DOHH2 (cell line): ENCODE measurements at regions not wholly inside any gene's neighbourhood (a gene's known extent, or its start where the extent isn't known, plus 50 kb on each side); places are given as distances from the start of the nearest gene placed in this dataset.

Experiments
- H3F3A ChIP-seq: fragments of 200-600 bp; sonication (generic), shearing (Covaris generic); 2 replicates; pipeline ENCODE4 v1.6.0; 2016; ENCODE audit warnings: antibody characterized with exemption, mild to moderate bottlenecking; ENCODE audit not compliant: control insufficient read depth, insufficient read depth
- H3K27ac ChIP-seq: fragments of 200-600 bp; sonication (generic); 2 replicates; pipeline ENCODE4 v1.5.1; 2014; ENCODE audit warnings: low read depth, mild to moderate bottlenecking, low read length, moderate library complexity
- H3K27me3 ChIP-seq: fragments of 200-600 bp; sonication (generic); 2 replicates; pipeline ENCODE4 v1.6.1; 2014; ENCODE audit warnings: mild to moderate bottlenecking, low read length, mixed read lengths; ENCODE audit not compliant: control insufficient read depth
- H3K36me3 ChIP-seq: fragments of 200-600 bp; sonication (generic); 2 replicates; pipeline ENCODE4 v1.6.1; 2014; ENCODE audit warnings: mild to moderate bottlenecking, low read length, moderate library complexity, mixed read lengths; ENCODE audit not compliant: control insufficient read depth
- H3K4me1 ChIP-seq: fragments of 200-600 bp; sonication (generic); 2 replicates; pipeline ENCODE4 v1.6.1; 2014; ENCODE audit warnings: mild to moderate bottlenecking, low read length, mixed read lengths; ENCODE audit not compliant: control insufficient read depth
- H3K4me2 ChIP-seq: fragments of 200-600 bp; sonication (generic); 2 replicates; pipeline ENCODE4 v1.6.0; 2014; ENCODE audit warnings: mild to moderate bottlenecking, low read length, moderate library complexity
- H3K4me3 ChIP-seq: fragments of 200-600 bp; sonication (generic); 2 replicates; pipeline ENCODE4 v1.5.1; 2014; ENCODE audit warnings: mild to moderate bottlenecking, low read length, mixed read lengths
- H3K79me2 ChIP-seq: fragments of 200-600 bp; sonication (generic); 2 replicates; pipeline ENCODE4 v1.6.1; 2014; ENCODE audit warnings: mild to moderate bottlenecking, low read length, mixed read lengths; ENCODE audit not compliant: control insufficient read depth
- H3K9me2 ChIP-seq: fragments of 200-600 bp; sonication (generic); replicated peaks from 2 replicates; pipeline ENCODE4 v1.6.1; 2014; ENCODE audit warnings: mild to moderate bottlenecking, low read length, mixed read lengths; ENCODE audit not compliant: control insufficient read depth
- H3K9me3 ChIP-seq: fragments of 200-600 bp; sonication (generic); 2 replicates; pipeline ENCODE4 v1.6.1; 2014; ENCODE audit warnings: antibody characterized with exemption, low read length, mixed read lengths; ENCODE audit not compliant: control insufficient read depth, insufficient read depth
- H4K20me1 ChIP-seq: fragments of 200-600 bp; sonication (generic); 2 replicates; pipeline ENCODE4 v1.6.0; 2014; ENCODE audit warnings: low read depth, mild to moderate bottlenecking, antibody characterized with exemption, low read length, moderate library complexity; ENCODE audit not compliant: control insufficient read depth, insufficient read depth
- CTCF ChIP-seq: fragments of 200-600 bp; sonication (generic); IDR thresholded peaks from one replicate; pipeline ENCODE4 v1.5.1; 2014; ENCODE audit warnings: antibody characterized with exemption, mild to moderate bottlenecking, low read depth, low read length; ENCODE audit not compliant: poor library complexity, severe bottlenecking
- EZH2phosphoT487 ChIP-seq: fragments of 200-600 bp; sonication (generic); IDR thresholded peaks from 2 replicates; pipeline ENCODE4 v1.6.1; 2017; ENCODE audit warnings: borderline replicate concordance, mild to moderate bottlenecking, antibody characterized with exemption, low read length, moderate library complexity, mixed read lengths

GRCh38 chr2:183606022-183606717, 481.9 kb downstream of the NUP35 start:
- Histone ChIP-seq H3K36me3 (no peaks in the 10 kb centered on the region), H3K27ac (no peak overlapping the region), H3K79me2 (no peaks in the 10 kb centered on the region), H3K4me3 (no peak overlapping the region), H3F3A (no peaks in the 10 kb centered on the region), H3K9me3 (no peaks in the 10 kb centered on the region), H3K4me1 (no peaks in the 10 kb centered on the region), H3K4me2 (no peak overlapping the region), H3K27me3 (no peaks in the 10 kb centered on the region), H3K9me2 (no peaks in the 10 kb centered on the region), H4K20me1 (no peaks in the 10 kb centered on the region)
- TF ChIP-seq CTCF (no peak), EZH2phosphoT487 (no peak)

- no peaks in the 10 kb centered on the region for H4K20me1 ChIP-seq
- H3K9me2 ChIP-seq = no peaks in the 10 kb centered on the region
- H3K36me3 ChIP-seq = no peaks in the 10 kb centered on the region
- H3K79me2 ChIP-seq = no peaks in the 10 kb centered on the region
- no peaks in the 10 kb centered on the region for H3K27me3 ChIP-seq
- TF ChIP-seq EZH2phosphoT487 = no peak
- TF ChIP-seq CTCF = no peak
- no peak overlapping the region for H3K27ac ChIP-seq
- H3K4me1 ChIP-seq = no peaks in the 10 kb centered on the region
- no peaks in the 10 kb centered on the region for H3F3A ChIP-seq
- H3K4me2 ChIP-seq = no peak overlapping the region
- no peaks in the 10 kb centered on the region for H3K9me3 ChIP-seq
- no peak overlapping the region for H3K4me3 ChIP-seq
Measured at GRCh38 chr2:183606718-183607085, 482.5 kb downstream of the NUP35 start.

DNA sequence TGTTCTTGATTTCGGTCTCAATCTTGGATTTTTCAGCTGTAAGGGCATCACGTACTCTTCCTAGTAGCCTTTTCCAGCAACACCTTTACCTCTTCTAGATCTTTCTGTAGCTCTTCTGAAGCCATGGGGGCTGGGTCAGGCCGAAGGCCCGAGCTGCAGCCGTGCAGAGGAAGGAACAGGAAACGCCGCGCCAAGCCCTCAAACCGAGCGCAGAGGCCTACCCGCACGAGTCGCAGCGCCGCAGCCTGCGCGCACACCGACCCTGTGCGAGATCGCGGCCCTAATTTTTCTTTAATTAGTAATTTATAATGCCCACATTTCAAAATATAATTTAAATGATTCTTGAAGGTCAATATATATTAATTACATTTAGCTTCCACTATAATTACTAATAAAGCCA, 483.8 kb downstream of the NUP35 start:
- no peak overlapping the region for H3K4me3 ChIP-seq
- no peak overlapping the region for H3K4me2 ChIP-seq
- no peaks in the 10 kb centered on the region for H3K27me3 ChIP-seq
- TF ChIP-seq CTCF (no peak), EZH2phosphoT487 (no peak)
- H3K9me3 ChIP-seq = no peaks in the 10 kb centered on the region
- H3K4me1 ChIP-seq = no peaks in the 10 kb centered on the region
- no peaks in the 10 kb centered on the region for H3F3A ChIP-seq
- H3K9me2 ChIP-seq = no peaks in the 10 kb centered on the region
- no peak overlapping the region for H3K27ac ChIP-seq
- H3K36me3 ChIP-seq = no peaks in the 10 kb centered on the region
- no peaks in the 10 kb centered on the region for H3K79me2 ChIP-seq
- H4K20me1 ChIP-seq = no peaks in the 10 kb centered on the region

DNA sequence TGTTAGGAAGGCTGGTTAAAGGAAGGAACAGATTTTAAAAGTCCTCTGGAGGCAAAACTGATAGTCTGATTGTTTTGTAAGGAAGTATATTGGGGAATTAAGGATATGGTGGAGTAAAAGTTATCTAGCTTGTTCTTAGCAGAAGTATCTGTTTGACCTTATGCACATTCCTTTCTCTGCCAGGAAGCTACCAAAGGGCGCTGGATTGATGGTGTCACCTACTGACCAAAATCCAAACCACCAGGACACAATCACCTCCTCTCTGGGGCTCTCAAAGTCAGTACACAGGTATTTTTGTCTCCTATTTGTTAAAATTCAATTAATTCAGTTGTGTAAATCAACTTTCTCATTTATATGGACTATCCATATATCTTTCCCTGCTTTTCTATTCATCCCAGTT, 484.5 kb downstream of the NUP35 start:
- H3K4me2 ChIP-seq = no peak overlapping the region
- no peaks in the 10 kb centered on the region for H4K20me1 ChIP-seq
- H3K36me3 ChIP-seq = no peaks in the 10 kb centered on the region
- no peaks in the 10 kb centered on the region for H3F3A ChIP-seq
- no peaks in the 10 kb centered on the region for H3K9me3 ChIP-seq
- H3K4me3 ChIP-seq = no peak overlapping the region
- no peak for TF ChIP-seq EZH2phosphoT487
- TF ChIP-seq CTCF = no peak
- no peaks in the 10 kb centered on the region for H3K4me1 ChIP-seq
- H3K9me2 ChIP-seq = no peaks in the 10 kb centered on the region
- H3K27ac ChIP-seq = no peak overlapping the region
- H3K79me2 ChIP-seq = no peaks in the 10 kb centered on the region
- no peaks in the 10 kb centered on the region for H3K27me3 ChIP-seq
